ENCODE measurements at regions not wholly inside any gene's neighbourhood (a gene's known extent, or its start where the extent isn't known, plus 50 kb on each side); places are given as distances from the start of the nearest gene placed in this dataset.

DNA sequence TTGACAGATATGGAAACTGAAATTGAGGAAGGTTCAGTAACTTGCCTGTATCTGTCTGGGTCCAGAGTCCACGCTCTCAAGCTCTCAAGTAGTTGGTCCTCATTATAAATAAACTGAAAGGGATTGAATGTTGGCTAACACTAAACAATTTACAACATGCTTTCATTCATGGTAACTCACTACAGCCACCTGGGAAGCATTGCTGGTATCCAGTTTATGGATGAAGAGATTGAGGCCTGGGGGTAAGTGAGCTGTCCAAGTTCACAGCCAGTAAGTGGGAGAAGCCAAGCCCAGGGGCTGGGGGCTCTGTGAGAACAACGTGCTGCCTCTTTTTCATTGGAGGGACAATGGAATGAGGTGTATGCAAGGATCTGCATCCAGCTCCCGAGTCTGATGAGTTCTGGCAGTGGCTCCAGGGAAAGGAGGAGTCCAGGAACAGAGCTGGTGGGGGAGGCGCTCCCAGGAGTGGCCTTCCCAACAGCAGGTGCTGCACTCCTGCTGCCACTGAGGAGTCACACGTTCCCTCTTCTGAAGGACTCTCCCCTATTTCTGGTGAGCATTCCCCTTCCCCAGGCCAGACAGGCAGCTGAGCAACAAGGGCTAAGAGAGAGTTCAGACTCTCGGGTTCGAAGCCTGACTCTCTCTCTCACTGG, 175.8 kb downstream of the CSNK2A3 start:
- no peak for DNase-seq (ENCODE audit: low read depth in 2 of 2)

DNA sequence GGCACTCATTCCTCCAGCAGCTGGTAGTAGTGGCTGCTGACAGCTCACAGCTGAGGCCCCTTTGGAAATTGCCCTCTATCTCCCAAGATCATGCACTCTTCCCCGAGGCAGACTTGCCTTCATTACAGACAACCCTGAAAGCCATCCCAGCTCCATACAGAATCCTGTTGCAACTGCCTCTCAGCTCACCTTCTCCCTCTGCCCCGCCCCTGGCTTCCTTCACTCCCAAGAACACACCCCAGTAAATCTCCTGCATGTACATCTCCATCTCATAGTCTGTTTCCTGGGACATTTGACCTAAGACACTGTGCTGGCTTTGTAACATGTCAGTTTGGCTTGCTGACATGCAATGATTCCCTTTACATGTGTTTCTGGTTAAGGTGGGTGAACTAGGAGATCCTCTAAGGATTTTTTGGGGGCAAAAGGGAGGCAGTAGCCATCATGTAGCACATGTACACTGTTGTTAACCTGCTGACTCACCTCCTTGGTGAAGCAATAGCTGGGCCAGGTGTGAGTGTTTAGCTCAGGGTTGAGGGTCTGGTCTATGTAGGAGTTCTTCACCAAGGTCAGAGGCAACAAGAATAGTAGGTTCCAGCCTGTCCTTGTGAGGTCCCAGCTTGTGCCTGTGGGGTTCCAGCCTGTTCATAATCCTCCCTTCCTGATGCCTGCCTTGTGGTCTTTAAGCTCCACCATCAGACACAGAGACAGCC, 179.6 kb downstream of the CSNK2A3 start:
- no peak for DNase-seq (ENCODE audit: low read depth in 2 of 2)

DNA sequence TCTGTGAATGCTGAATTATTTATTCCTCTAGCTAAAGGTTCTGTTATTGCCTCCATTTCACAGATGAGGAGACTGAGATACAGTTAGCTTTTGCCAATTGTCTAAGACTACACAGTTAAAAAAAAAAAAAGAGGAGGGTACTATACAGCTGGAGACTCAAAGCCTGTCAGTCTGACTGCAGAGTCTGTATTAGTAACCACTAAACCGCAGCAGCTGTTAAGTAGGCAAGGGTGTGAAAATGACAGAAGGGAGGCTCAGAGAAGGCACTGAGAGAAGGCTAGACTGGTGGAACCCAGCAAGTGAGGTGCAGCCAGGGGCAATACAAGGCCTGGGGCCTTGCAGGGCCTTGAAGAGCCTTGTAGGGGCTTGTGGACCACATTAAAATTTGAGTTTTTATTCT, 181.2 kb downstream of the CSNK2A3 start:
- DNase-seq (ENCODE audit: low read depth in 2 of 2): no peak

DNA sequence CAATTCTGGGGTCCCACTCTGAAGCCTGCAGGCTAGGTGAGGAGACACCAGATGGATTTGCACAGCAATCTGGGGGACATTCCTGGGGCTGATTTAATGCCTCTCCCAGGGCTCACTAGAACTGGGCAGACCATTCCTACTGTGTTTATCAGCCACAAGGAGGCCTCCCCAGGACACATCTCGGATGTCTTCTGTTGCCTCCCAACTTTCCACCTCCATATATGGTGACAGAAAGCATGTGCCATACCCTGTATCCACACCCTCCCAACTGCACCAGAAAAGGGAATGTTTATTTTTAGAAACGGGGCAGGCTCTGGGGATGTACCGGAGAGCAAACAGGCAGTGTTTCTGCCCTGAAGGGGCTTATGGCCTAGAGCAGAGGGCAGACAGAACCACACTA, 181.8 kb downstream of the CSNK2A3 start:
- no peak for DNase-seq (ENCODE audit: low read depth in 2 of 2)

DNA sequence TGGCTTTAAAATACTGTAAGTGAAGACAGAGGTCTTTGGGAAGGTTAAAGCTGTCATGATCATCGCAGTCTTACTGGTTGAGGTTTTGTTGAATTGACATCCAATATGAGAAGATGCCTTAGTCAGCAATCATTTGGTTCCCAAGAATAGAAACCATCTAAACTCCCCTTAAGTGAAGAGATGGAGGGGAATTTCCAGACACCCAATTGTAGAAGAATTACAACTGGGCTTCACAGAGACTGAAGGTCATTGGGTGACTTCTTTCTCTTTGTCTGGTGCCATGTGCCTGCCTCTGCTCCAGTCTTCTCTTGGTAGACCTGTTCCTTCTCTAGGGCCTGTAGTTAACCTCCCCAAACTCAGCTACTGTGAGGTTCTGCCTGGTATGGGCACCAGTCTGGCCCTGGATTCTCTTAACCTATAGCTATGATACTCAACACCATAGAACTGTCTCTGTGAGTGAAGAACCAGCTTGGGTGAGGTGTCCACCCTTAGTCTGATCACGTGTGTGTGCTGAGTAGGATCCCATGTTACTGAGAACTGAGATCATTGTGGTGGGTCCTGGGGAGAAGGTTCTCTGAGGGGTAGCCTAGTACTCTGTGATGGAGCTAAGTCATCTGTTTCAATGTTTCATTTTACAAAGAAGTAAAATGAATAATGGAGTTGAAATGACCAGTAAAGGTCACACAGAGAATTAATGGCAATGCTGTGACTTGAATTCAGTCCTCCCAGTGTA, 182.5 kb downstream of the CSNK2A3 start:
- DNase-seq (ENCODE audit: low read depth in 2 of 2): no peak

DNA sequence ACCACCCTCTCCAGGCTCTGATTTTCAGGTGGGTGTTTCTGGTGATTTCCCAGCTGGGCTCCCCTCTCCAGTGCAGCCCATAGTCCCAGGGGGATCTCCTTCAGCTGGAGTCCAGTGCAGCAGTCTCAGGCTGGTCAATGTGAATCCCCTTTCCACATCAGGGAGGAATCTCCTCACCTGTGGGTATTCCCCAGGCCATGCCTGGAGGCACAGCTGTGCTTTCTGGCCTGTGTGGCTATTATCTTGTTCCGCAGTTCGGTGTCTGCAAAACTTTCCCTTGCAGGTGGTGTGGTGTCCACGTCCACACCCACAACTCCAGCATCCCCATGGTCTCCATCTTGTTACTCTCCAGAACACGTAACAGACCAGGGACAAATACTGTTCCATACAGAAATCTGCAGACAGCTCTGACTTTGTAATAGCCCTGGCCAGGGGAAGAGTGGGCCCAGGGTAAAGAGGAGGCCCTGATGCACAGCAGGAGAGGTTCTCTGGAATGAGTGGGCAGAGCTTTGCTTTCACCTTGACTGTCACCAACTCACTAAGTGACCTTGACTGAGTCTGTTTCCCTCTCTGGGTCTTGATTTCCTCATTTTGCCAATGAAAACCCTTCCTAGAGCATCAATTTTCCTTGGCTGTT, 183.2 kb downstream of the CSNK2A3 start:
- DNase-seq (ENCODE audit: low read depth in 2 of 2): no peak

DNA sequence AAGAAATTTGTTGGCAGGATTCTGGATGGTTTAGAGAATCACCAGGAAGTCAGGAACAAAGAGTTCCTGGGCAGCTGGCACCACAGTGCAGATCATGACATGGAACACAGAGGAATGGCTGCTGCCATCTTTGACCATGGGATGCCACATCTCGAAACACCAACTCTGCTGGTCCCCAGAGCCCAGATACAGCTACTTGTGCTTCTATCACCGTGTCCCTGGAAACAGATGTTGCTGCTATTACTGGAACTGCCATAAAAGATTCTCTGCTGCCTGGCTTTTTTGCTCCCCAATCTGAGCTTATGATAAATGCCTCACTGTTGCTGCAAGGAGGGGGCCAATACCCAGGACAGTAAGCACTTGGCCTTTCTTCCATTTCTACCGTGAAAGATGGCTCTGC, 185.2 kb downstream of the CSNK2A3 start:
- DNase-seq (ENCODE audit: low read depth in 2 of 2): no peak

DNA sequence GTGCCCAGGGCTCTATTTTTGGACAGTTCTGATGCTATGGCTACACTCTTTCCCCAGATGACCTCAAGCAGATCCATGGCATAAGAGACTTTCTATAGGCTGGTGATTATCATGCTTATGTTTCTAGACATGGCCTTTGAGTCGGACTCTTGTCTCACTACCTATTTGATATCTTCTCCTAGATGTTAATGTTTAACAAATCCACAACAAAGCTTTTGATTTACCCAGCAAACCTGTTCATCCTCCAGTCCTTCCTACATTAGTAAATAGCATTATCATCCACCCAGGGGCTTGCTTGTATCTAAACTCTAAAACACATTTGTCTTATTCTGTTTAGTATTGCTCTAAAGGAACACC, 188.7 kb downstream of the CSNK2A3 start:
- DNase-seq (ENCODE audit: low read depth in 2 of 2): no peak

DNA sequence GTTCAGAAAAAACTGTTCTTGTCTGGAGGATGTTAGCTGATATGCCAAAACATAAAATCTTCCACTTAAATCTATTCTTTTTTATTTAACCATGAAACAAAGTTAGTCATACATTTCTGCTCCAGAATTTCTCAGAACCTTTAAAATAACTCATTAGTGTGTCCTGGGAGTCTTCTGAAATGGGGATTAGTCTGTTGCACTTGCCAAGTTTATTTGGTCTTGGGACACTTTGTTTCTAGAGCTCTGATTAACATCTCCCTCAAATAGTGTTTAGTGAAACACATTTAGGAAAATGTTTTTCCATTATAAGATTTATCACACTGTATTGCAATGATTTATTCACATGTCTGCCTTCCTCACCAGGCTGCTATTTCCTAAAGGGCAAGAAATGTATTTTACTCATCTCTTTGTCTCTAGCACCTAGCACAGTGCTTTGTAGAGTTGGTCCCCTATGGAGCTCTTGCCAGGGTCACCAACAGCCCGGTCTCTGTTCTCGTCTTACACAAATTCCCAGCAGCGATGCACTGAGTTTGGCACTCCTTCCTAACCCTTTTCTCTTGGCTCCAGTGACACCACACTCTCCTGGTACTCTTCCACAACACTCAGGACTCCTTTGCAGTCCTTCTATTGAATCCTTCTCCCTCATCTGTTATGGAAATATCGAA, 189.2 kb downstream of the CSNK2A3 start:
- no peak for DNase-seq (ENCODE audit: low read depth in 2 of 2)

DNA sequence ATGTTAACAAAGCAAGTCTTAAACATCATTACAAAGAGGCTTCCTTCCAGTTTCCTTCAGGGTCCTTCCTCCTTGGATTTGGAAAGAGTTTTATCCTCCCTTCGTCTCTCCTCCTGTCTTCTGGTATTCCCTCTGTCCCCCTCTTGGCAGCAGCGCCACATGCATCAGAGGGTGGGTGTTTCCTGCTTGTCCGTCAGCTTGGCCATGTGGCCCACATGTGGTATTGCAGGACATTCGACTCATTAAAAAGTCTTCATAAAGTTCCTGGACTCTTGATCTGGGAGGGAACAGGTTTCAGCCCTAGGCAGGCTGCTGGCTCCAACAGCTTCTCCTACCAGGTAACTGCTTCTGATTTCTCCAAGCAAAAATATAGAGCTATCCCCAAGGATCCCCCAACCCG, 189.8 kb downstream of the CSNK2A3 start:
- DNase-seq (ENCODE audit: low read depth in 2 of 2): no peak

DNA sequence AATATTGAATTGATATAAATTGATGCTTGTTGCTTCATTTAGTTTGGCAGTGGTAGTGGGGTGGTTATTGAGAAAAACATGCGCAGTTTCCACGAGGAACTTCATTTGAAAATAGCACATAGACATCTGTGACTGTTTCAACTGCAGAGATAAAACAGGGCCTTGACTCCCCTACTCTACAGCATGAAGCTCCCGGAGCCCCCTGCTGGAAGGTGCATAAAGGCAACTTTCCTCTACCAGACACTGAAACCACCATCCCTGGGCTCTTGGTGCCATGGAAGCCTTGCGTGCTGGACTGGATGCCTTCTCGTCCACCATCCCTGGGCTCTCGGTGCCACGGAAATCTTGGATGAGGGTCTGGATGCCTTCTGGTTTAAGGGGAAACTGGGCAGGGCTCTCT, 195.9 kb downstream of the CSNK2A3 start:
- DNase-seq (ENCODE audit: low read depth in 2 of 2): peak in 1 of 2 donors; percentile 24

DNA sequence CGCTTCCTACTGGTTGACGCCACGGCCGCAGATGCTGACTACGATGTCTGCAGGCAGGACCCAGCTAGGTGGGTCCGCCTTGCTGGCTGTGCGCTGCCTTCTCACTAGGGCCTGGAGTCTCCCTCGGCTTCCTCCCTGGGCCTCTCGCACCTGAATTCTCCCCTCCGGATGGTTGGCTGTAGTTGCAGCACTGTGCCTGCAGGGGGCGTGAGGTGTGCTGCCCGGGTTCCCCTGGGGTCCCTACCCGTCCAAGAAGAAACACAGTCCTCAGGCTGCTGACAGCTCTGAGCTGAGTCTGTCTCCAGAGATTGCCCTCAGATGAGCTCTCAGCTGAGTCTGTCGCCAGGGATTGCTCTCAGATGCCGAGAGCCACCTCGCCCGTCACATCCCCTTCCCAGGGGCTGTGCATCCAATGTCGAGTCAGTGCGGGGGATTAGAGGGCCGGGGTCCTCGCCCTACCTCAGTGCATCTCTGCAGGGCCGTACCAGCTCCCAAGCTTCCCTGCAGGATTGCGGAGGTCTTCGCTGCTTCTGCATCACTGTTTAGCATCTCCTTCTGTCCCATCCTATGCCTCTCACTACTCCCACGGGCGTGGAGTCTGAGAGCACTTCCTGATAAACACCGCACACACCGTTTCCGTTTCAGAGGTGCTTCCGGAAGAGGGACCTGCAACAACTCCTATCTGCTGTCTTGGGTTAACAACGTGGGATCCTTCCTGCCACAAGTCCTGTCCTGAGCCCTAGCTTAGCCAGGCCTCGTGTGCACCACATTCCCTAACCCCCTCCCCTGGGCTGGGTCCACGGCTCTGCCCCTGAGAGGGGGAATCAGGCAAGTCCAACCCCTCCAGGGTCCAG, 196.9 kb downstream of the CSNK2A3 start:
- no peak for DNase-seq (ENCODE audit: low read depth in 2 of 2)

DNA sequence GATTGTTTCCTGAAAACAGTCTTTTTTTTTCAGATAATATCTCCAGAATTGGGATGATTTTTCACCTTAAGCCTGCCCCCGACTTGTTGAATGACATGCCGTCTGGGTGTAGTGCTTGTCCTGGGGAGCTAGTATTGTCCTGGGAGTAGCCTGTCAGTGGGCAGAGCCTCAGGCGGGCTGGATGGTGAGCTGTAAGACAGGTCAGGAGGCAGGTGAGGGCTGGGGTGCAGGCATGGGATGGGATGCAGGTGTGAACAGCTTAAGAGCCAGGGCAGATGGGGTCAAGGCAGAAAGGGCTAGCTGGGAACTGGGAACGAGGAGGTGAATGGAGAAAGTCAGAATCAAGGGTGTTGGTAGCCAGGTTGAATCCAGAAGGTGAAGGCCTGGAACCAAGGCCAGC, 200.2 kb downstream of the CSNK2A3 start:
- DNase-seq (ENCODE audit: low read depth in 2 of 2): no peak

DNA sequence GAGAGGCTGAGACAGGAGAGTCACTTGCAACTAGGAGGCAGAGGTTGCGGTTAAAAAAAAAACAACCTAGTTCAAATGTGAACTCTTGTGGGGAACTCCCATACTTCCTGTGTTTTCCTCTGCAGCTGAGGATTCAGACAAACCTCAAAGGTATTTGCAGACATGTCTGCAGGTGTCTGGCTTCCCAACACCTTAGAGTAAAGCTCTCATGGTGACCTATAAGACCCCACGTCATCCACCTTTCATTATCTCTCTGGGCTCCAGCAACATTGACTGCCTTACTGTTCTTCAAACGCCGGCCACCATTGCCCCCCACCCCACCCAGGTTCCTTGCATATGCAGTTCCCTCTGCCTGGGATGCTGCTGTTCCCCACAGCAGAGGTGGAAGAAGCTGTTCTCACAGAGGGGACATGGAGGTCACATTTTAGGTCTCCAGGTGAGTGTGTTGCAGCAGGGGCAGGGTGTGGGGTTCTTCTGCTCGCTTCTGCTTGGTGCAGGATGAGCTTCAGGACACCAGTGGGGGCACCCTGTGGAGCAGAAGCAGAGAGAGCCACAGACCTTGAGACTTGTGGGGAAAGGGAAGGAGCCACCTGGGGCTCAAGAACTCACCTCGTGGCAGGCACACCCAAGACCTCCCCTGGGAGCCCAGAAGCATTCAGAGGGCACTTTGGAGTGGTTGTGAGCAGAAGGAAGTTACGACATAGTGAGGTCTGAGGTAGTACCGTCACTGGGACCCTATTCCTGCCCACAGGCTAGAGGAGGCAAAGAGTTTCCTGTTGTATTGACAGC, 203.2 kb downstream of the CSNK2A3 start:
- DNase-seq (ENCODE audit: low read depth in 2 of 2): no peak

DNA sequence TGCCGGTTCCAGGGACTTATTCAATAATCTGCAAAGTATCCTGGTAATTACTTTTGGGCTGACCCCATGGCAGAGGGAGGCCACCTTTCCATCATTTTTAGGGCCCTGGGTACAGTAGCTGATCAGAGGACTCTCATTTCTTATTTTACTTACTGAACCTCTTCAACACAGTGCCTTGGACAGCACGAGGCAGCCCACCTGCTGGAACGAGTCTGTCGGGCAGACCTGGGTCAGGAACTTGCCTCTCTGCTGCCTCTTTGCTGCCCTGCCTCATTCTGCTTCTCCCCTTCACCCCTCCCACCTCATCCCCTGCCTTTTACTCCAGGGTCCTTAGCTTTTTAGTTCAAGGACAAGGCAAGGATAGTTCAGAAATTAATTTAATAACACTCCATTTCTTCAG, 204.5 kb downstream of the CSNK2A3 start:
- DNase-seq (ENCODE audit: low read depth in 2 of 2): no peak

DNA sequence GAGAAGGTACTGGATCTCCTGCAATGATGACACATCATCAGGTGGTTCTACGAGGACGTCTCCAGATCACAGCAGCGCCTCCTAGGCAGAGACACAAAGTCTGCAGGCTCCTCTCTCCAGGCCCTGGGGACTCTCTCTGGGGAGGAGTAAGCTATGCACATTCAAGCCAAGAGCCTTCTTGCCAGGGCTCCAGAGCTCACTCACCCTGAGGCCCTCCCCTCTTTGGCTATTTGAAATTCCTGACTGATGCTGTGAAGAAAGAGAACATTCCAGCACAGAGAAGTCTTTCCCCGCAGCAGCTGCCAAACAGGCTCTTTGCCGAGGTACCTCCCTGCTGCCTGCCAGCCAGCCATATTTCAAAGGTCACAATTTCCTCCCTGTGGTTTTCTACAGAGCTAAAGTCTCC, 204.9 kb downstream of the CSNK2A3 start:
- DNase-seq (ENCODE audit: low read depth in 2 of 2): no peak

DNA sequence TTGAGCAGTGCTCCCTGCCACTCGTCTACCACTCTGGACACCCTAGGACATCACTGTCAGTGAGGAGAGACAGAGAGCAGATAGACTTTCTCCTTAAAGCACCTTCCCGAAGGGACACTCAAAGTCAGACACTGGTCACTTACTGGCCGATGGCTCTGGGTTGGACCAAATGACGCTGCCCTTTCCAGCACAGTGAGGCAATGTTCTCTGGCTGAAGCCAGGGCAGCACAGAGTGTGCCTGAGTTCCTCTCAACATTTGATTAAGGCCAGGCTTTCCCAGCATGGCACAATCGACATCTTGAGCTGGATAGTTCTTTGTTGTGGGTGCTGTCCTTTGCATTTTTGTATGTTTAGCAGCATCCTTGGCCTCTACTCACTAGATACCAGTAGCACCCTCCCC, 206.2 kb downstream of the CSNK2A3 start:
- DNase-seq (ENCODE audit: low read depth in 2 of 2): no peak

DNA sequence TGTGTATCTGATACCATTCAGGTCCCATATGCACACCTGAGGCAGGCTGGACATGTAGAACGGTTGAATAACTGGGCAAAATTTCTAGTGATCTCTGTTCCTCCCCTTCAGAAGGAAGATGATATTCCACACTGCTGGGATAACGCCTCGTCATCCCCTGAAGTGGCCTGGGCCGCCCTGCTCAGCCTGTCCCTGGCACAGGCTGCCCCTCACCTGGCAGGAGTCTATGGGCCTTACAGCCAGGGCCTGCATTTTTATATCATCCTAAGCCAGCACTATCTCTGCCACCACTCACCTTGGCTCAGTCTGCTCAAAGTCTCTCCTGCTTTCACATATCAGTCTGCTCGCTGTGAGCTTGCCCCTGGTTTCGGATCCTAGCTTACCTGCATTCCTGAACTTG, 209.2 kb downstream of the CSNK2A3 start:
- no peak for DNase-seq (ENCODE audit: low read depth in 2 of 2)

DNA sequence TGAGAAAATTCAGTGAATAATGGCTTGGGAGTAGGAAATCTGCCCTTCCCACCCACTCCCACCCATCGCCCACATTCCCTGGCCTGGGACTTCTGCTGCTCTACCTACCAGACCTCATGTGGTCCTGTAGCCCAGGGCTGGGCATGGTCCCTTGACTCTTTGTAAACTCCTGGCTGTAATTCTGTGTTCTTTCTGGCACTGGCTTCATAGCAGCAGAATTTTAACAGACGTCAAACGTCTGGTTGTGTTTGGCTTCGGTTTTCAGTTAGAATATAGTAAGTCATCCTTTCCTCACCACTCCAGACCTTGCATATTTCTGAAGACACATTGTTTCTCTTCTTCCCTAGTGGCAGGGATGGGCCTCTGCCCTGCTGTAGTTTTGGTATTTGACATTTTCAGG, 210.6 kb downstream of the CSNK2A3 start:
- DNase-seq (ENCODE audit: low read depth in 2 of 2): no peak

DNA sequence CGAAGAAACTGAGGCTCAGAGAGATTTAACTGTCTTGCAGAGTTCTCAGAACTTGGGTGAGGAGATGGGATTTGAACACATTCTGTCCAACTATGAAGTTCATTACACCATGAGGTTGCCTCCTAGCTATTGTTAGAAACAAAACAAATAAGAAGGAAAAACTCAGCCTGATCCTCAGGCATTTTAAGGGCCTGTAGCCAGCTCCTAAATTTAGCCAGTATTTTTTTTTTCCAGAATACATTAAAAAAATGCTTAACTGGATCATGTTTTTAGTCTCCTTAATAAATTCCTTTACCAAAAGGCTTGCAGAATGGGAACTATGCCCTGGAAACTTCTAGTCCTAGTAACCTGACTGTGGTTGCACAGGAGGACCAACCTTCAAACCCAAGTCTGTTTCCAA, 212.0 kb downstream of the CSNK2A3 start:
- DNase-seq (ENCODE audit: low read depth in 2 of 2): no peak

All from stimulated activated CD8-positive, alpha-beta memory T cell treated with anti-CD3 and anti-CD28 coated beads, Interleukin-7, amount 100 ng/mL, for 4 hours (primary cell).